Endothelial cell of umbilical vein (primary cell): ENCODE measurements at regions not wholly inside any gene's neighbourhood (a gene's known extent, or its start where the extent isn't known, plus 50 kb on each side); places are given as distances from the start of the nearest gene placed in this dataset.

ENCODE experiments used
- BruUV-seq: library from RNA; stranded (reverse); fragments of 400-500 nt; replicated peaks from 2 replicates; lab custom pipeline; 2021; lab: Mats Ljungman, UMichigan
- CTCF ChIA-PET: fragments of 300-600, 350-600 bp; sonication (Branson Sonifier 250); formaldehyde crosslinking; loops from one replicate; lab custom pipeline; 2021; ENCODE audit warnings: antibody characterized with exemption, inconsistent platforms; lab: Charles Lee
- POLR2A ChIA-PET: fragments of 300-600, 350-600 bp; sonication (Branson Sonifier 250); formaldehyde crosslinking; loops from one replicate; lab custom pipeline; 2021; ENCODE audit warnings: antibody characterized with exemption, inconsistent platforms; lab: Charles Lee
- DNase-seq: peaks from one replicate; pipeline ENCODE4 v3.0.0-alpha.2; 2011; ENCODE audit warnings: low read depth, low spot score
- FAIRE-seq: peaks from 2 replicates; lab custom pipeline; 2011; peaks lifted over from hg19 to GRCh38; lab: Jason Lieb, UNC
- H2AFZ ChIP-seq: 2 replicates; pipeline ENCODE4 v1.6.0; 2012; ENCODE audit warnings: low read depth, low read length, control low read depth, inconsistent platforms
- H3K27ac ChIP-seq: 2 replicates; pipeline ENCODE4 v1.5.1; 2011; ENCODE audit warnings: low read depth, mild to moderate bottlenecking, control low read depth, low read length, moderate library complexity; ENCODE audit not compliant: insufficient read depth
- H3K27me3 ChIP-seq, 2 experiments: 2 replicates each; pipeline versions ENCODE4 v1.6.0 to v1.6.1; 2011; ENCODE audit warnings: low read length in 2 of 2, mixed read lengths in 1 of 2; ENCODE audit not compliant: control insufficient read depth in 2 of 2, insufficient read depth in 2 of 2
- H3K36me3 ChIP-seq, 2 experiments: 2 replicates in 1 of 2; 3 replicates in 1 of 2; pipeline ENCODE4 v1.5.1; 2011; ENCODE audit warnings: low read length in 2 of 2, mild to moderate bottlenecking in 1 of 2, moderate library complexity in 1 of 2; ENCODE audit not compliant: control insufficient read depth in 2 of 2, insufficient read depth in 2 of 2; ENCODE audit errors: extremely low read depth in 1 of 2
- H3K4me1 ChIP-seq: 3 replicates; pipeline ENCODE4 v1.5.1; 2011; ENCODE audit warnings: mild to moderate bottlenecking, low read length; ENCODE audit not compliant: control insufficient read depth, insufficient read depth; ENCODE audit errors: extremely low read depth
- H3K4me2 ChIP-seq: 2 replicates; pipeline ENCODE4 v1.6.1; 2011; ENCODE audit warnings: low read length, control low read depth, mixed read lengths; ENCODE audit not compliant: insufficient read depth
- H3K4me3 ChIP-seq, 3 experiments: fragments of 200-600 bp in 1 of 3; sonication (generic), shearing (Covaris generic) in 1 of 3; replicated peaks in 1 of 3; 2 replicates each; pipeline ENCODE4 v1.5.1; 2011 to 2016; ENCODE audit warnings: control low read depth in 3 of 3, low read length in 3 of 3, mild to moderate bottlenecking in 2 of 3, inconsistent platforms in 1 of 3, low read depth in 1 of 3, moderate library complexity in 1 of 3; ENCODE audit not compliant: insufficient read depth in 1 of 3
- H3K79me2 ChIP-seq: 2 replicates; pipeline ENCODE4 v1.6.0; 2012; ENCODE audit warnings: low read length, inconsistent platforms; ENCODE audit not compliant: control insufficient read depth, insufficient read depth
- H3K9ac ChIP-seq: replicated peaks from 2 replicates; pipeline ENCODE3; 2011; ENCODE audit warnings: low read length, control low read depth; ENCODE audit not compliant: insufficient read depth; ENCODE audit errors: extremely low read depth
- H3K9me1 ChIP-seq: replicated peaks from 3 replicates; pipeline ENCODE4 v1.6.0; 2011; ENCODE audit warnings: mild to moderate bottlenecking, low read length; ENCODE audit not compliant: control insufficient read depth, insufficient read depth; ENCODE audit errors: extremely low read depth
- H3K9me3 ChIP-seq: replicated peaks from 2 replicates; pipeline ENCODE4 v1.5.1; 2012; ENCODE audit warnings: low read length, inconsistent platforms; ENCODE audit not compliant: control insufficient read depth, insufficient read depth
- H4K20me1 ChIP-seq: replicated peaks from 2 replicates; pipeline ENCODE3; 2011; ENCODE audit warnings: mild to moderate bottlenecking, low read length; ENCODE audit not compliant: control insufficient read depth, insufficient read depth; ENCODE audit errors: extremely low read depth
- CTCF ChIP-seq, 2 donors: IDR thresholded peaks; 1 replicate in 1 of 2; 2 replicates in 1 of 2; pipeline ENCODE4 v1.5.1; 2011; ENCODE audit warnings: low read length in 2 of 2, mild to moderate bottlenecking in 2 of 2, moderate library complexity in 2 of 2, control low read depth in 1 of 2, inconsistent platforms in 1 of 2, low read depth in 1 of 2; ENCODE audit not compliant: insufficient read depth in 1 of 2; ENCODE audit errors: extremely low read depth in 1 of 2
- MYC ChIP-seq: IDR thresholded peaks from one replicate; pipeline ENCODE4 v1.6.1; 2011; ENCODE audit warnings: mild to moderate bottlenecking, low read depth, low read length
- dilution Hi-C: fragments of 300-500 bp; cut with MboI; formaldehyde crosslinking; loops from one replicate; pipeline ENCODE4 v1.15.0; 2019; ENCODE audit warnings: low sequenced_read_pairs; ENCODE audit not compliant: extremely low pct_ligation_motif_present
- intact Hi-C: fragments of 100-400 bp; cut with micrococcal nuclease; formaldehyde crosslinking; loops from one replicate; pipeline ENCODE4 v1.10.0; 2022

GRCh38 chr2:133886735-133887675, 318.7 kb upstream of the NCKAP5 start:
- BruUV-seq = no TSS peak
- intact Hi-C loops = loop anchor here (1.0 to 10.0 kb wide), 7 partner anchors 231 to 1010 kb away; no protein-coding TSS in a partner anchor

More at GRCh38 chr2:133886735-133887675, 318.7 kb upstream of the NCKAP5 start:
- H3K9me3 ChIP-seq = no peaks in the 10 kb centered on the region
- POLR2A ChIA-PET = no interaction called here
- FAIRE-seq (peak; percentile 94), DNase-seq (peak; percentile 61)
- no peak for TF ChIP-seq MYC
- peak; percentile 60 to 65 for TF ChIP-seq CTCF (IDR thresholded peaks at IDR 0.05; ENCODE audit: extremely low read depth in 1 of 2, insufficient read depth in 1 of 2, low read depth in 1 of 2, low read length in 2 of 2)
- dilution Hi-C loops = no loop called here
- no peak overlapping the region for H3K4me3 ChIP-seq
- H2AFZ ChIP-seq = no peak overlapping the region
- CTCF ChIA-PET = interaction anchor here (0.6 to 10.3 kb wide), 32 partner anchors 11 to 1102 kb away, joined by 3 to 155 read pairs (median 4); no protein-coding TSS in a partner anchor
- H4K20me1 ChIP-seq = no peaks in the 10 kb centered on the region
- H3K27me3 ChIP-seq = peaks cover 0 to 26% of the 10 kb centered on the region in 2 experiments
- H3K36me3 ChIP-seq = no peaks in the 10 kb centered on the region
- no peaks in the 10 kb centered on the region for H3K9me1 ChIP-seq
- H3K4me1 ChIP-seq = peaks cover 6% of the 10 kb centered on the region
- H3K27ac ChIP-seq = no peak overlapping the region
- H3K9ac ChIP-seq = no peak overlapping the region
- H3K79me2 ChIP-seq = no peaks in the 10 kb centered on the region
- no peak overlapping the region for H3K4me2 ChIP-seq
